GM23248 (cell line): ENCODE measurements at regions not wholly inside any gene's neighbourhood (a gene's known extent, or its start where the extent isn't known, plus 50 kb on each side); places are given as distances from the start of the nearest gene placed in this dataset.

Experiments used
- EZH2 ChIP-seq: fragments of 200-600 bp; sonication (generic); IDR thresholded peaks from 2 replicates; pipeline ENCODE4 v1.6.1; 2018; ENCODE audit warnings: antibody characterized with exemption, mild to moderate bottlenecking; ENCODE audit not compliant: insufficient read depth, poor library complexity, severe bottlenecking
- EZH2phosphoT487 ChIP-seq: fragments of 200-600 bp; sonication (generic); IDR thresholded peaks from 2 replicates; pipeline ENCODE4 v1.6.1; 2018; ENCODE audit warnings: antibody characterized with exemption, moderate library complexity, mild to moderate bottlenecking, low read depth; ENCODE audit not compliant: insufficient read depth

- no peak for TF ChIP-seq EZH2
- no peak for TF ChIP-seq EZH2phosphoT487
Measured at GRCh38 chr2:134027980-134028379, 225.9 kb upstream of the MGAT5 start.
